Activated CD4-positive, alpha-beta T cell treated with anti-CD3 and anti-CD28 coated beads for 36 hours (primary cell): ENCODE measurements at regions not wholly inside any gene's neighbourhood (a gene's known extent, or its start where the extent isn't known, plus 50 kb on each side); places are given as distances from the start of the nearest gene placed in this dataset.

ENCODE experiments used
- ATAC-seq: fragments of 200-7000 bp; cut with Tn5 transposase; one replicate; pipeline ENCODE4 v1.10.0; 2021; ENCODE audit warnings: mild to moderate bottlenecking, moderate library complexity
- CTCF ChIA-PET: fragments of 350-600 bp; sonication (Branson Sonifier 250); formaldehyde crosslinking; loops from one replicate; lab custom pipeline; 2021; ENCODE audit warnings: antibody characterized with exemption; lab: Charles Lee
- POLR2A ChIA-PET: fragments of 350-600 bp; sonication (Branson Sonifier 250); formaldehyde crosslinking; loops from one replicate; lab custom pipeline; 2021; ENCODE audit warnings: antibody characterized with exemption, inconsistent platforms; lab: Charles Lee
- DNase-seq: peaks from one replicate; pipeline ENCODE4 v3.0.0-alpha.2; 2020
- H3K27ac Mint-ChIP-seq: one replicate; pipeline ENCODE4 v1.8.0; 2021; ENCODE audit warnings: mixed read lengths
- H3K27me3 Mint-ChIP-seq: one replicate; pipeline ENCODE4 v1.8.0; 2021; ENCODE audit warnings: mixed read lengths
- H3K36me3 Mint-ChIP-seq: one replicate; pipeline ENCODE4 v1.8.0; 2021; ENCODE audit warnings: low read depth, mixed read lengths
- H3K4me1 Mint-ChIP-seq: one replicate; pipeline ENCODE4 v1.8.0; 2021; ENCODE audit warnings: mixed read lengths
- H3K4me3 Mint-ChIP-seq: one replicate; pipeline ENCODE4 v1.8.0; 2021; ENCODE audit warnings: mild to moderate bottlenecking, moderate library complexity, mixed read lengths
- H3K9me3 Mint-ChIP-seq: one replicate; pipeline ENCODE4 v1.8.0; 2021; ENCODE audit warnings: low read depth, mixed read lengths
- intact Hi-C, 2 experiments: fragments of 100-400 bp; cut with DNase I in 1 of 2; cut with micrococcal nuclease in 1 of 2; formaldehyde crosslinking; loops; one replicate each; pipeline versions ENCODE4 v1.14.2 to v1.15.1; 2022 to 2024; cut with DNase I, micrococcal nuclease

- no peaks in the 10 kb centered on the region for H3K36me3 Mint-ChIP-seq
- peaks cover 4% of the 10 kb centered on the region for H3K27me3 Mint-ChIP-seq
- no peaks in the 10 kb centered on the region for H3K4me1 Mint-ChIP-seq
- H3K4me3 Mint-ChIP-seq: no peak overlapping the region
- H3K27ac Mint-ChIP-seq: no peak overlapping the region
- no peak for ATAC-seq
- ChIA-PET POLR2A (interaction anchor here (0.6 kb wide), 1 partner anchor 9 kb away, joined by 3 read pairs; no protein-coding TSS in a partner anchor), CTCF (interaction anchor here (0.5 to 5.1 kb wide), 15 partner anchors 9 to 1070 kb away, joined by 3 to 50 read pairs (median 3); partner anchors contain the start of gene PLK2)
- intact Hi-C loops: loop anchor here (1.0 to 10.0 kb wide), 4 partner anchors 477 to 1075 kb away; partner anchors contain the start of gene PLK2 (in 2 of the 2)
- DNase-seq: peak; percentile 28
- H3K9me3 Mint-ChIP-seq: no peaks in the 10 kb centered on the region
These were observed 297.0 kb upstream of the ACTBL2 start for GRCh38 chr5:57779383-57780223.

GRCh38 chr5:57778501-57779091 is 296.0 kb upstream of the ACTBL2 start:
- POLR2A ChIA-PET: no interaction called here
- DNase-seq: no peak
- intact Hi-C loops: loop anchor here (1.0 to 10.0 kb wide), 4 partner anchors 476 to 1076 kb away; partner anchors contain the start of gene PLK2 (in 2 of the 2)
- Mint-ChIP-seq H3K4me3 (no peak overlapping the region), H3K36me3 (no peaks in the 10 kb centered on the region), H3K9me3 (no peaks in the 10 kb centered on the region), H3K4me1 (no peaks in the 10 kb centered on the region), H3K27ac (no peak overlapping the region), H3K27me3 (peaks cover 2% of the 10 kb centered on the region)
- ATAC-seq: no peak
- CTCF ChIA-PET: interaction anchor here (0.8 to 5.1 kb wide), 6 partner anchors 29 to 1070 kb away, joined by 3 to 50 read pairs (median 5); partner anchors contain the start of gene PLK2

GRCh38 chr5:57777174-57777581 is 294.6 kb upstream of the ACTBL2 start:
- H3K4me1 Mint-ChIP-seq: peaks cover 4% of the 10 kb centered on the region
- DNase-seq: no peak
- H3K4me3 Mint-ChIP-seq: no peak overlapping the region
- no peak for ATAC-seq
- ChIA-PET CTCF (interaction anchor here (0.6 to 5.1 kb wide), 3 partner anchors 479 to 931 kb away, joined by 3 to 50 read pairs (median 4); partner anchors contain the start of gene PLK2), POLR2A (no interaction called here)
- intact Hi-C loops: loop anchor here (5.0 to 10.0 kb wide), 2 partner anchors 475 to 1078 kb away; no protein-coding TSS in a partner anchor
- no peak overlapping the region for H3K27ac Mint-ChIP-seq
- peaks cover 2% of the 10 kb centered on the region for H3K27me3 Mint-ChIP-seq
- no peaks in the 10 kb centered on the region for H3K9me3 Mint-ChIP-seq
- no peaks in the 10 kb centered on the region for H3K36me3 Mint-ChIP-seq

- ChIA-PET CTCF (interaction anchor here (1.9 to 5.1 kb wide), 2 partner anchors 478 to 684 kb away, joined by 4 to 50 read pairs; partner anchors contain the start of gene PLK2), POLR2A (no interaction called here)
- Mint-ChIP-seq H3K4me1 (peaks cover 4% of the 10 kb centered on the region), H3K9me3 (no peaks in the 10 kb centered on the region), H3K4me3 (no peak overlapping the region), H3K36me3 (no peaks in the 10 kb centered on the region), H3K27ac (no peak overlapping the region), H3K27me3 (no peaks in the 10 kb centered on the region)
- DNase-seq (no peak), ATAC-seq (no peak)
- intact Hi-C loops: loop anchor here (5.0 to 10.0 kb wide), 2 partner anchors 474 to 1079 kb away; no protein-coding TSS in a partner anchor
These were observed 293.4 kb upstream of the ACTBL2 start for GRCh38 chr5:57776035-57776434.

DNA sequence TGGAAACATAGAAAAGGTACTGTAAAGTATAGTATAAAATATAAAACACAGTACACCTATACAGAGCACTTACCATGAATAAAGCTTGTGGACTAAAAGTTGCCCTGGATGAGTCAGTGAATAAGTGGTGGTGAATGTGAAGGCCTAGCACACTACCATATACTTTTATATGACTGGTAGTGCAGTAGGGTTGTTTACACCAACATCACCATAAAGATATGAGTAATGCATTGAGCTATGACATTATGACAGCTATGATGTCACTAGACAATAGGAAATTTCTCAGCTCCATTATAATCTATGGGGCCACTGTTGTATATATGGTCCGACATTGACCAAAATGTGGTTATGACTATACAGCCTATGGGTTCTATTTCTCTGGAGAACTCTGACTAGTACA is 291.8 kb upstream of the ACTBL2 start:
- no peaks in the 10 kb centered on the region for H3K36me3 Mint-ChIP-seq
- ATAC-seq (peak; percentile 82), DNase-seq (no peak)
- ChIA-PET POLR2A (no interaction called here), CTCF (interaction anchor here (0.8 to 1.1 kb wide), 3 partner anchors 16 to 476 kb away, joined by 3 to 4 read pairs (median 4); no protein-coding TSS in a partner anchor)
- peaks cover 3% of the 10 kb centered on the region for H3K27me3 Mint-ChIP-seq
- no peaks in the 10 kb centered on the region for H3K9me3 Mint-ChIP-seq
- H3K4me1 Mint-ChIP-seq: peaks cover 4% of the 10 kb centered on the region
- no peak overlapping the region for H3K27ac Mint-ChIP-seq
- no peak overlapping the region for H3K4me3 Mint-ChIP-seq
- intact Hi-C loops: loop anchor here in 1 of 2 experiments (5.0 to 10.0 kb wide), 2 partner anchors 177 to 1080 kb away; no protein-coding TSS in a partner anchor

- Mint-ChIP-seq H3K27ac (no peak overlapping the region), H3K4me1 (peaks cover 4% of the 10 kb centered on the region), H3K4me3 (no peak overlapping the region), H3K36me3 (no peaks in the 10 kb centered on the region), H3K9me3 (no peaks in the 10 kb centered on the region), H3K27me3 (peaks cover 7% of the 10 kb centered on the region)
- POLR2A ChIA-PET: no interaction called here
- DNase-seq: no peak
- CTCF ChIA-PET: interaction anchor here (1.8 to 2.6 kb wide), 2 partner anchors 473 to 689 kb away, joined by 5 to 11 read pairs; no protein-coding TSS in a partner anchor
- intact Hi-C loops: loop anchor here in 1 of 2 experiments (5.0 to 10.0 kb wide), 2 partner anchors 175 to 1082 kb away; no protein-coding TSS in a partner anchor
- ATAC-seq: no peak
These were observed 289.9 kb upstream of the ACTBL2 start for GRCh38 chr5:57772512-57772911.

DNA sequence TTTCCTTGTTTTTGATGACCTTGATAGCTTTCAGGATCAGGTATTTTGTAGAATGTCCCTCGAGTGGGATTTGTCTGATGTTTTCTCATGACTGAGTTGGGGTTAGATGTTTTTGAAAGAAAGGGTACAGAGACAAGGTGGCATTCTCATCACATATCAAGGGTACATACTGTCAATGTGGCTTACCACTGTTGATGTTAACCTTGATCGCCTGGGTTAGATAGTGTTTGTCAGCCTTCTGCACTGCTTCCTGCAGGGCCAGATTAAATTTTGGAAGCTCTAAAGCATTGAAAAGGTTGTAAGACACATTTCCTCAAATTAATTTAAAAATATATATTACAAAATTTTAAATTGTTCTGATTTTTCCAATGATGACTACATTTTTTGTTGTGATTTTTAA is 287.4 kb upstream of the ACTBL2 start:
- Mint-ChIP-seq H3K36me3 (no peaks in the 10 kb centered on the region), H3K27ac (no peak overlapping the region), H3K4me1 (peaks cover 4% of the 10 kb centered on the region), H3K9me3 (no peaks in the 10 kb centered on the region), H3K4me3 (no peak overlapping the region), H3K27me3 (peaks cover 7% of the 10 kb centered on the region)
- intact Hi-C loops: loop anchor here in 1 of 2 experiments (5.0 to 10.0 kb wide), 2 partner anchors 173 to 1085 kb away; no protein-coding TSS in a partner anchor
- CTCF ChIA-PET: interaction anchor here (0.9 kb wide), 1 partner anchor 1124 kb away, joined by 3 read pairs; no protein-coding TSS in a partner anchor
- POLR2A ChIA-PET: no interaction called here
- DNase-seq (no peak), ATAC-seq (no peak)

DNA sequence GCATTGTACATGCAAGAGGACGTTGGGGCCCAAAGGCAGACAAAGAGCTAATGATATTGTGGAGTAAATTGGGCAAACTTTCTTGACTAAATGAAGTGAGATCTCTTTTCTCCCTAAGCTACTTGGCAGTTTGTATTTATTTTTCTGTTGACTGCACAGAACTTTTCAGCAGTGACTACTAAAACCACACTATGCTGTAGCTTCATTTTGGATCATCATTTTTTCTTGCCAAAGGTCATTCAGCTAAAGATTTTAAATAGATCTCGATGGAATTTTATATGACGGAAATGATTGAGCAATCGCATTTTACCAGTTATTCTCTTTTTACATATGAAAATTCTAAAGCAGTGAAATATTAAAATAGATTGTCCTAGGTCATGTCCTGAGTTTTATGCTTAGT is 286.1 kb upstream of the ACTBL2 start:
- Mint-ChIP-seq H3K4me1 (peaks cover 11% of the 10 kb centered on the region), H3K36me3 (no peaks in the 10 kb centered on the region), H3K27me3 (peaks cover 7% of the 10 kb centered on the region), H3K27ac (no peak overlapping the region), H3K9me3 (no peaks in the 10 kb centered on the region), H3K4me3 (no peak overlapping the region)
- intact Hi-C loops: no loop called here
- ATAC-seq (no peak), DNase-seq (no peak)
- POLR2A ChIA-PET: no interaction called here
- CTCF ChIA-PET: interaction anchor here (0.9 to 1.0 kb wide), 2 partner anchors 13 to 471 kb away, joined by 3 read pairs; no protein-coding TSS in a partner anchor

DNA sequence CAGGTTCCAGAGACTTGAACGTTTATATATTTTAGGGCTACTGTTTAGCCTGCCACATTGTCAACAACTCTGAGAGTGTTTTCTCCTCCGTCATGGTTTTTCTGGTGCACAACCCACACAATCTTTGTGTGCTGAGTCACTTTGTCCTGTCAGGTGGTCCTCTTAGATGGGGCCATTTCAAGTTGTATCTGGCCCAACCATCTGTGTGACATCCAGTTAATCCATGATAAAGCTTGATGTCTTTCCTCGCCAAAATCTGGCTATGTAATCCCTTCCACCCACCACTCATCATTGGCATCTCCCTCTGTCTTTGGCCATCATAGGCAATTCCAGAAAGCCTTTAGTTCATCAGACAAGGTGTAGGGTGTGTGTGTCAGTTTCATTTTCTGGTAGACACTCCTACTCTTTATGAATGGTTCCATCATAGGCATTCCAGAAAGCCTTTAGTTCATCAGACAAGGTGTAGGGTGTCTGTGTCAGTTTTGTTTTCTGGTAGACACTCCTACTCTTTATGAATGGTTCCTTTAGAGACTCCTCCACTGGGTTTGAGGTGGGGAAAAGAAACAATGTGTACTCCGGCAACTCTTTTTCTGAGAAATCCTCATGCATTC is 282.0 kb upstream of the ACTBL2 start:
- H3K4me1 Mint-ChIP-seq: peaks cover 7% of the 10 kb centered on the region
- no peaks in the 10 kb centered on the region for H3K9me3 Mint-ChIP-seq
- DNase-seq (no peak), ATAC-seq (peak; percentile 51)
- POLR2A ChIA-PET: no interaction called here
- no peak overlapping the region for H3K27ac Mint-ChIP-seq
- H3K4me3 Mint-ChIP-seq: no peak overlapping the region
- H3K27me3 Mint-ChIP-seq: peaks cover 4% of the 10 kb centered on the region
- no peaks in the 10 kb centered on the region for H3K36me3 Mint-ChIP-seq
- intact Hi-C loops: no loop called here
- CTCF ChIA-PET: no interaction called here

- intact Hi-C loops: no loop called here
- CTCF ChIA-PET: no interaction called here
- H3K4me3 Mint-ChIP-seq: no peak overlapping the region
These were observed 278.9 kb upstream of the ACTBL2 start for GRCh38 chr5:57761513-57761912.

More at GRCh38 chr5:57761513-57761912, 278.9 kb upstream of the ACTBL2 start:
- POLR2A ChIA-PET: no interaction called here
- Mint-ChIP-seq H3K36me3 (no peaks in the 10 kb centered on the region), H3K9me3 (no peaks in the 10 kb centered on the region), H3K27ac (no peak overlapping the region), H3K4me1 (peaks cover 7% of the 10 kb centered on the region), H3K27me3 (no peaks in the 10 kb centered on the region)
- ATAC-seq (no peak), DNase-seq (no peak)
